G401.6 (cell line): ENCODE measurements at regions not wholly inside any gene's neighbourhood (a gene's known extent, or its start where the extent isn't known, plus 50 kb on each side); places are given as distances from the start of the nearest gene placed in this dataset.

Source experiments
- FAIRE-seq: peaks from 2 replicates; lab custom pipeline; 2012; peaks lifted over from hg19 to GRCh38; lab: Jason Lieb, UNC

GRCh38 chr5:117692606-117693005 lies 1118.0 kb upstream of the SEMA6A start:
- no peak for FAIRE-seq

GRCh38 chr5:117691081-117691870 lies 1116.7 kb upstream of the SEMA6A start:
- no peak for FAIRE-seq

GRCh38 chr5:117690612-117691011 lies 1116.0 kb upstream of the SEMA6A start:
- FAIRE-seq = no peak

GRCh38 chr5:117686926-117687325 lies 1112.3 kb upstream of the SEMA6A start:
- FAIRE-seq = no peak

- FAIRE-seq = no peak
These were observed 1107.8 kb upstream of the SEMA6A start for GRCh38 chr5:117682416-117682815.

GRCh38 chr5:117681431-117682254 lies 1107.0 kb upstream of the SEMA6A start:
- no peak for FAIRE-seq

GRCh38 chr5:117680426-117680825 lies 1105.8 kb upstream of the SEMA6A start:
- FAIRE-seq = no peak

GRCh38 chr5:117679046-117679445 lies 1104.4 kb upstream of the SEMA6A start:
- no peak for FAIRE-seq

- no peak for FAIRE-seq
These were observed 1101.0 kb upstream of the SEMA6A start for GRCh38 chr5:117675646-117676045.

GRCh38 chr5:117671551-117671950 lies 1096.9 kb upstream of the SEMA6A start:
- FAIRE-seq = no peak

GRCh38 chr5:117667105-117667504 lies 1092.5 kb upstream of the SEMA6A start:
- no peak for FAIRE-seq

GRCh38 chr5:117665121-117665520 lies 1090.5 kb upstream of the SEMA6A start:
- no peak for FAIRE-seq

GRCh38 chr5:117662361-117662760 lies 1087.7 kb upstream of the SEMA6A start:
- no peak for FAIRE-seq

- FAIRE-seq = no peak
These were observed 1082.9 kb upstream of the SEMA6A start for GRCh38 chr5:117657541-117657940.

- FAIRE-seq = no peak
These were observed 1078.3 kb upstream of the SEMA6A start for GRCh38 chr5:117652958-117653280.

- no peak for FAIRE-seq
These were observed 1077.7 kb upstream of the SEMA6A start for GRCh38 chr5:117652036-117652957.

- no peak for FAIRE-seq
These were observed 1075.2 kb upstream of the SEMA6A start for GRCh38 chr5:117649821-117650220.

GRCh38 chr5:117645400-117645799 lies 1070.8 kb upstream of the SEMA6A start:
- FAIRE-seq = no peak

- no peak for FAIRE-seq
These were observed 1064.0 kb upstream of the SEMA6A start for GRCh38 chr5:117638581-117638980.

- FAIRE-seq = no peak
These were observed 1058.5 kb upstream of the SEMA6A start for GRCh38 chr5:117633093-117633492.

GRCh38 chr5:117624201-117624600 lies 1049.6 kb upstream of the SEMA6A start:
- FAIRE-seq = no peak

- FAIRE-seq = no peak
These were observed 1048.6 kb upstream of the SEMA6A start for GRCh38 chr5:117623042-117623805.
